ENCODE measurements at regions not wholly inside any gene's neighbourhood (a gene's known extent, or its start where the extent isn't known, plus 50 kb on each side); places are given as distances from the start of the nearest gene placed in this dataset.
"Not testable (repeated sequence)": the region's sequence is repeated elsewhere in the genome, so short reads cannot be mapped to it uniquely, and the experiment has no call there.

GRCh38 chr22:23484651-23485050 lies 95.4 kb downstream of the IGLL1 start:
- ChIA-PET CTCF (no interaction called here), POLR2A (no interaction called here)
- no peak for DNase-seq (ENCODE audit: low read depth)
- H3K36me3 ChIP-seq (ENCODE audit: control insufficient read depth, insufficient read depth, low read length): no peaks in the 10 kb centered on the region
- 0 out of 2 replicates have a peak, but pooled peaks cover 2% of the 10 kb centered on the region for H3K27me3 ChIP-seq (ENCODE audit: control insufficient read depth, insufficient read depth, low read length)
- no peak for TF ChIP-seq CTCF (IDR thresholded peaks at IDR 0.05; ENCODE audit: insufficient read depth, low read depth, low read length)
- H3K4me3 ChIP-seq (ENCODE audit: low read depth, low read length): no peak overlapping the region

DNA sequence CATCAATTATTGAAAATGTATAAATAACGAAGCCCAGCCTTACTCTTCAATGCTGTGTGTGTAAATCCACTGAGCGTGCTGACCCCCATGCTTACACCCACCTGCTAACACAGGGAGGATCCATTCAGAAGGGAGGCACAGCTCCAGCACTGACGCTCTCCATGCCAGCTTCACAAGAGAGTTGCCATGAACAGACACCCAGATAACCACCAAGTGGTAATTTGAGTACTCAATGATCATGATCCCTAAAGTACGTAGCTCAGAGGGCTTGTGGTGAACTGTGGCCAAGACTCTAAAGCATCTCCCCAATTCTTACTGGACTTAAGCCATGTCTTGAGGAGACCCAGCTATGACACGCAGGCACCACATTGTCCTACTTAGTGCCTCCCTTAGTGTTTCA lies 98.7 kb downstream of the IGLL1 start:
- no peak for DNase-seq (ENCODE audit: low read depth)
- Histone ChIP-seq H3K27me3 (ENCODE audit: control insufficient read depth, insufficient read depth, low read length) (0 out of 2 replicates have a peak, but pooled peaks cover 2% of the 10 kb centered on the region), H3K36me3 (ENCODE audit: control insufficient read depth, insufficient read depth, low read length) (no peaks in the 10 kb centered on the region), H3K4me3 (ENCODE audit: low read depth, low read length) (no peak overlapping the region)
- TF ChIP-seq CTCF (IDR thresholded peaks at IDR 0.05; ENCODE audit: insufficient read depth, low read depth, low read length): no peak
- ChIA-PET POLR2A (no interaction called here), CTCF (interaction anchor here (0.6 kb wide), 1 partner anchor 377 kb away, joined by 3 read pairs; no protein-coding TSS in a partner anchor)

DNA sequence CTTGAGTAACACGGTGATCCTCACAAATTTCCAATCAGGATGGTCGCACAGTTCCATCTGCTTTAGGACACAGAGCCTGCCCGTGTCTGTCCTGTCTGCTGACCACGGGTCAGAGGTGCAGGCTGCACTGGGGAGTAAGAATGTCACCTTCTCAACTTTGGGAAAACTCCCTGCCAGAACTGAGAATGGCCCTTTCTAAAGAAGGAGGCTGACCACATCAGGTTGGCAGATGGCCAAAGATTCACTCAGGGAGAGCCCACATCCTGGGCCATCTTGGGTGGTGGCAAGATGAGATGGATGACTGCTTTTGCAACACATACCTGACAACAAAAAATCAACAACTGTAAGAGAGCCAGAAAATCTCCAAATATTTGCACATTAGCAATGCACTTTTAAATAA lies 101.9 kb downstream of the IGLL1 start:
- ChIA-PET CTCF (no interaction called here), POLR2A (no interaction called here)
- no peak overlapping the region for H3K4me3 ChIP-seq (ENCODE audit: low read depth, low read length)
- no peak for TF ChIP-seq CTCF (IDR thresholded peaks at IDR 0.05; ENCODE audit: insufficient read depth, low read depth, low read length)
- H3K36me3 ChIP-seq (ENCODE audit: control insufficient read depth, insufficient read depth, low read length): no peaks in the 10 kb centered on the region
- DNase-seq (ENCODE audit: low read depth): no peak
- H3K27me3 ChIP-seq (ENCODE audit: control insufficient read depth, insufficient read depth, low read length): 0 out of 2 replicates have a peak, but pooled peaks cover 2% of the 10 kb centered on the region

- POLR2A ChIA-PET; H3K27me3 ChIP-seq (ENCODE audit: control insufficient read depth, insufficient read depth, low read length); H3K4me3 ChIP-seq (ENCODE audit: low read depth, low read length); CTCF ChIA-PET; DNase-seq (ENCODE audit: low read depth); H3K36me3 ChIP-seq (ENCODE audit: control insufficient read depth, insufficient read depth, low read length): not testable (repeated sequence)
Observed at GRCh38 chr22:23474531-23474930, 105.6 kb downstream of the IGLL1 start.

DNA sequence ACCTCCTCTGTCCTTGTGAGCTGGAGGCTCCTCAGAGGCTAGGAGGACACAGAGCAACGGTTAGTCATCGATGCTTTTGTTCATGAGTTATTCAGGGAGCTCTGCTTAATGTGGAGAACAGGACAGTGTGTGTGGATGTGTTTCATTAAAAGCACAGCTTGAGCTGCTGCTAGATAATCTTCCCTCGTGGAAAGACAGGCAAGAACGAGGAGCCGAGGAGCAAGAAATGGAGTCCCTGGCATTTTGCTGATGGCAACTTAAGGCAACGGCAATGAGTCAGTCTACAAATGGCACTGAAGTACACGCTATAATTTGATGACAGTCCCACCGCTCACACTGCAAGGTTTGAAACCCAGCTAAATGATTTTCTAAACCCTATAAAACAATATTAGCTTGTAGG lies 106.2 kb downstream of the IGLL1 start:
- no peak overlapping the region for H3K4me3 ChIP-seq (ENCODE audit: low read depth, low read length)
- no peak for TF ChIP-seq CTCF (IDR thresholded peaks at IDR 0.05; ENCODE audit: insufficient read depth, low read depth, low read length)
- no peaks in the 10 kb centered on the region for H3K36me3 ChIP-seq (ENCODE audit: control insufficient read depth, insufficient read depth, low read length)
- CTCF ChIA-PET: no interaction called here
- H3K27me3 ChIP-seq (ENCODE audit: control insufficient read depth, insufficient read depth, low read length): no peaks in the 10 kb centered on the region
- POLR2A ChIA-PET: no interaction called here
- no peak for DNase-seq (ENCODE audit: low read depth)

DNA sequence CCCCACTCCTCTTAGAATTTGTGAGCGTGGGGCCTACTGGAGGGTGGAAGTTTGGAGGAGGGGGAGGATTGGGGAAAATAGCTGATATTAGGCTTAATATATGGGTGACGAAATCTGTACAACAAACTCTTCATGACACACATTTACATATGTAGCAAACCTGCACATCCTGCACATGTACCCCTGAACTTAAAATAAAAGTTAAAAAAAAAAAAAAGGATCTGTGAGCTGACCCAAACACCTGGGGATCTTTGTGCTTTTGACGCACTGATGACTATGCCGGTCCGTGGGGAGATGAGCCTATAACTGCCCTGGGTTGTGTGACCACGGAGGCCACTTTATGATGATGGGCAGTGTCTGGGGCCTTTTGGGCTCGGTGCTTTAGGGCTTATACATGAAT lies 107.7 kb downstream of the IGLL1 start:
- H3K36me3 ChIP-seq (ENCODE audit: control insufficient read depth, insufficient read depth, low read length); CTCF ChIA-PET; DNase-seq (ENCODE audit: low read depth); H3K27me3 ChIP-seq (ENCODE audit: control insufficient read depth, insufficient read depth, low read length); POLR2A ChIA-PET; H3K4me3 ChIP-seq (ENCODE audit: low read depth, low read length): not testable (repeated sequence)

All from BJ (cell line).